ENCODE measurements at regions not wholly inside any gene's neighbourhood (a gene's known extent, or its start where the extent isn't known, plus 50 kb on each side); places are given as distances from the start of the nearest gene placed in this dataset.

GRCh38 chr14:53896726-53897125 lies 59.9 kb downstream of the BMP4 start:
- Histone ChIP-seq H4K8ac (ENCODE audit: extremely low read depth, insufficient read depth, low read length) (no peak overlapping the region), H2BK20ac (ENCODE audit: low read length) (no peak overlapping the region), H3K79me2 (ENCODE audit: control insufficient read depth in 1 of 2, insufficient read depth in 2 of 2, low read length in 2 of 2) (no peaks in the 10 kb centered on the region), H2BK120ac (replicated peaks; ENCODE audit: low read depth, low read length) (no peak overlapping the region), H3K23ac (ENCODE audit: insufficient read length) (no peak overlapping the region), H3K79me1 (ENCODE audit: low read depth, low read length) (no peaks in the 10 kb centered on the region), H4K91ac (replicated peaks; ENCODE audit: insufficient read length, low read length) (no peak overlapping the region), H4K20me1 (replicated peaks in 1 of 2; ENCODE audit: control insufficient read depth in 1 of 2, insufficient read depth in 2 of 2, low read length in 2 of 2) (no peaks in the 10 kb centered on the region), H2BK5ac (ENCODE audit: low read depth, low read length) (no peak overlapping the region), H3K27me3 (replicated peaks in 1 of 4; ENCODE audit: control insufficient read depth in 3 of 4, extremely low read depth in 1 of 4, insufficient read depth in 3 of 4, low read length in 3 of 4) (no peaks in the 10 kb centered on the region), H2AFZ (ENCODE audit: low read length) (no peak overlapping the region), H3K18ac (ENCODE audit: extremely low read depth, low read length) (no peak overlapping the region), H3K56ac (replicated peaks; ENCODE audit: insufficient read length, low read depth, low read length) (no peak overlapping the region), H3K27ac (ENCODE audit: low read depth, low read length) (no peak overlapping the region), H4K5ac (ENCODE audit: insufficient read length, low read depth, low read length) (no peak overlapping the region), H2BK12ac (ENCODE audit: low read depth, low read length) (no peak overlapping the region), H3K4ac (replicated peaks; ENCODE audit: insufficient read length, low read depth, low read length) (no peak overlapping the region), H3K4me3 (ENCODE audit: extremely low read depth in 1 of 4, insufficient read depth in 2 of 4, low read depth in 3 of 4, low read length in 4 of 4) (no peak overlapping the region), H3K36me3 (ENCODE audit: control insufficient read depth in 2 of 4, insufficient read depth in 4 of 4, low read length in 3 of 4) (no peaks in the 10 kb centered on the region), H3K9me3 (ENCODE audit: insufficient read depth in 2 of 2, low read depth in 1 of 2, low read length in 1 of 2) (no peaks in the 10 kb centered on the region), H2AK5ac (ENCODE audit: low read depth, low read length) (no peak overlapping the region), H3K23me2 (ENCODE audit: low read depth, low read length) (no peaks in the 10 kb centered on the region), H3K9ac (replicated peaks in 1 of 4; ENCODE audit: extremely low read depth in 1 of 4, low read depth in 3 of 4, low read length in 3 of 4) (no peak overlapping the region), H3K4me2 (ENCODE audit: insufficient read depth in 1 of 2, low read depth in 2 of 2, low read length in 2 of 2) (no peak overlapping the region), H3K4me1 (replicated peaks in 1 of 4; ENCODE audit: control insufficient read depth in 3 of 4, insufficient read depth in 4 of 4, low read length in 3 of 4) (no peaks in the 10 kb centered on the region), H3K14ac (ENCODE audit: insufficient read length) (no peak overlapping the region), H2BK15ac (ENCODE audit: low read length) (no peak overlapping the region)
- no peak for DNase-seq (ENCODE audit: low read depth in 1 of 2, low spot score in 2 of 2)
- FAIRE-seq, result no peak
- ChIA-PET CTCF (ENCODE audit: partially characterized antibody) (no interaction called here), POLR2A (ENCODE audit: partially characterized antibody) (no interaction called here)
- TF ChIP-seq POU5F1 (IDR thresholded peaks at IDR 0.05; ENCODE audit: low read depth, low read length) (no peak), TBP (IDR thresholded peaks at IDR 0.05; ENCODE audit: low read depth, low read length) (no peak), POLR2AphosphoS5 (IDR thresholded peaks at IDR 0.05; ENCODE audit: low read depth, low read length) (no peak), CBX8 (IDR thresholded peaks at IDR 0.05; ENCODE audit: borderline replicate concordance, low read depth, low read length) (no peak), KDM4A (IDR thresholded peaks at IDR 0.05; ENCODE audit: low read depth, low read length, severe bottlenecking) (no peak), NANOG (IDR thresholded peaks at IDR 0.05; ENCODE audit: insufficient read depth, low read depth, low read length, poor library complexity, severe bottlenecking) (no peak), JUN (IDR thresholded peaks at IDR 0.05; ENCODE audit: low read depth, low read length) (no peak), RBBP5 (IDR thresholded peaks at IDR 0.05; ENCODE audit: borderline replicate concordance, low read depth, low read length) (no peak), CTBP2 (IDR thresholded peaks at IDR 0.05; ENCODE audit: borderline replicate concordance, insufficient read depth, insufficient read length, low read length) (no peak), EP300 (IDR thresholded peaks at IDR 0.05; ENCODE audit: borderline replicate concordance in 1 of 2, low read depth in 2 of 2, low read length in 2 of 2) (no peak), SIN3A (conservative IDR thresholded peaks at IDR 0.05 in 1 of 2, IDR thresholded peaks at IDR 0.05 in 1 of 2; ENCODE audit: low read depth in 1 of 2, low read length in 2 of 2) (no peak)
- WGBS, 2 experiments (ENCODE audit: extremely low coverage in 1 of 2, insufficient coverage in 1 of 2, insufficient read length in 1 of 2, insufficient replicate concordance in 2 of 2, low coverage in 1 of 2, low lambda C conversion rate in 2 of 2, missing lambda C conversion rate in 1 of 2), result 88% methylated on average over 1 of the region's 1 CpG; no CpG with 5 or more reads in 1 of the 2 experiments

Measured in H1 (cell line).